HG03575 (cell line): ENCODE measurements at regions not wholly inside any gene's neighbourhood (a gene's known extent, or its start where the extent isn't known, plus 50 kb on each side); places are given as distances from the start of the nearest gene placed in this dataset.
"Not testable (repeated sequence)": the region's sequence is repeated elsewhere in the genome, so short reads cannot be mapped to it uniquely, and the experiment has no call there.

Experiments
- ATAC-seq: cut with Tn5 transposase; IDR thresholded peaks from one replicate; pipeline ENCODE4 v1.9.1; 2021; ENCODE audit not compliant: unreplicated experiment, insufficient number of reproducible peaks, low FRiP score; ENCODE audit errors: extremely low read depth

GRCh38 chr7:45435131-45435530 is 139.0 kb upstream of the ADCY1 start:
- no peak for ATAC-seq

- ATAC-seq, result no peak
These were observed 138.3 kb upstream of the ADCY1 start for GRCh38 chr7:45435846-45436245.

- ATAC-seq, result not testable (repeated sequence)
These were observed 133.4 kb upstream of the ADCY1 start for GRCh38 chr7:45440776-45441175.

- no peak for ATAC-seq
These were observed 130.9 kb upstream of the ADCY1 start for GRCh38 chr7:45443263-45443662.

GRCh38 chr7:45446195-45446944 is 127.8 kb upstream of the ADCY1 start:
- peak; percentile 56 for ATAC-seq

GRCh38 chr7:45447296-45447695 is 126.9 kb upstream of the ADCY1 start:
- no peak for ATAC-seq

- ATAC-seq, result no peak
These were observed 123.5 kb upstream of the ADCY1 start for GRCh38 chr7:45450571-45451204.

GRCh38 chr7:45451342-45452035 is 122.7 kb upstream of the ADCY1 start:
- no peak for ATAC-seq

- no peak for ATAC-seq
These were observed 119.4 kb upstream of the ADCY1 start for GRCh38 chr7:45454771-45455170.

GRCh38 chr7:45455662-45456061 is 118.5 kb upstream of the ADCY1 start:
- ATAC-seq, result no peak

- ATAC-seq, result no peak
These were observed 118.1 kb upstream of the ADCY1 start for GRCh38 chr7:45456105-45456504.

- ATAC-seq, result no peak
These were observed 117.2 kb upstream of the ADCY1 start for GRCh38 chr7:45456747-45457524.

- no peak for ATAC-seq
These were observed 116.6 kb upstream of the ADCY1 start for GRCh38 chr7:45457591-45457990.

- no peak for ATAC-seq
These were observed 114.7 kb upstream of the ADCY1 start for GRCh38 chr7:45459476-45459875.

GRCh38 chr7:45460379-45460778 is 113.8 kb upstream of the ADCY1 start:
- no peak for ATAC-seq

GRCh38 chr7:45461026-45461425 is 113.1 kb upstream of the ADCY1 start:
- ATAC-seq, result no peak

GRCh38 chr7:45469103-45469502 is 105.1 kb upstream of the ADCY1 start:
- ATAC-seq, result no peak

GRCh38 chr7:45470031-45470430 is 104.1 kb upstream of the ADCY1 start:
- no peak for ATAC-seq

GRCh38 chr7:45479781-45480180 is 94.4 kb upstream of the ADCY1 start:
- no peak for ATAC-seq
